ENCODE measurements at regions not wholly inside any gene's neighbourhood (a gene's known extent, or its start where the extent isn't known, plus 50 kb on each side); places are given as distances from the start of the nearest gene placed in this dataset.
A peak's percentile ranks its signal among the peaks of the same experiment; 100 is the strongest.

DNA sequence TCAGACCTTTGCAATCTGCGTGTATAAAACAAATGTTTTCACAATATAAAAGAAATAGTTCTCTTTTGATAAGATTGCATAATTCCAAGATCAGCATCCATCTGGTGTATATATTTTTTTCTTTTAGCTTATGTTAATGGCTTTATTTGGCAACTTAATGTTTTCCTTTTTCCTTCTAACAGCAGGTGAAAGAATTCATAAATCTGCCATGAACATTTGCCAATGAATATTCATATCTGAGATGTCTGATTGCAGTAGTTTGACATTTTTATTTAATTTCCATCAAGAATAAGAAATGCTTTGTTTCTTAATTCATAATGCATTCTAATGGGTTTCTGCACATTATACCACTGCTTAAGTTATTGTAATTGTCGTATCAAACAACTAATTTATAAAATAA is 184.4 kb upstream of the ROBO2 start:
- H3K9me3 ChIP-seq (ENCODE audit: insufficient read depth, low read depth, low read length) = no peaks in the 10 kb centered on the region
- H3K4me2 ChIP-seq (ENCODE audit: low read depth, low read length, poor library complexity, severe bottlenecking) = no peak overlapping the region
- no peaks in the 10 kb centered on the region for H3K79me2 ChIP-seq (ENCODE audit: insufficient read depth, low read length)
- no peaks in the 10 kb centered on the region for H4K20me1 ChIP-seq (ENCODE audit: insufficient read depth, low read length, poor library complexity, severe bottlenecking)
- peaks cover 4% of the 10 kb centered on the region; the same call in 1 of the 2 replicates for H3F3A ChIP-seq (ENCODE audit: low read depth)
- H3K27me3 ChIP-seq (ENCODE audit: insufficient read depth, low read length, poor library complexity, severe bottlenecking) = no peaks in the 10 kb centered on the region
- TF ChIP-seq, protein P1, sequence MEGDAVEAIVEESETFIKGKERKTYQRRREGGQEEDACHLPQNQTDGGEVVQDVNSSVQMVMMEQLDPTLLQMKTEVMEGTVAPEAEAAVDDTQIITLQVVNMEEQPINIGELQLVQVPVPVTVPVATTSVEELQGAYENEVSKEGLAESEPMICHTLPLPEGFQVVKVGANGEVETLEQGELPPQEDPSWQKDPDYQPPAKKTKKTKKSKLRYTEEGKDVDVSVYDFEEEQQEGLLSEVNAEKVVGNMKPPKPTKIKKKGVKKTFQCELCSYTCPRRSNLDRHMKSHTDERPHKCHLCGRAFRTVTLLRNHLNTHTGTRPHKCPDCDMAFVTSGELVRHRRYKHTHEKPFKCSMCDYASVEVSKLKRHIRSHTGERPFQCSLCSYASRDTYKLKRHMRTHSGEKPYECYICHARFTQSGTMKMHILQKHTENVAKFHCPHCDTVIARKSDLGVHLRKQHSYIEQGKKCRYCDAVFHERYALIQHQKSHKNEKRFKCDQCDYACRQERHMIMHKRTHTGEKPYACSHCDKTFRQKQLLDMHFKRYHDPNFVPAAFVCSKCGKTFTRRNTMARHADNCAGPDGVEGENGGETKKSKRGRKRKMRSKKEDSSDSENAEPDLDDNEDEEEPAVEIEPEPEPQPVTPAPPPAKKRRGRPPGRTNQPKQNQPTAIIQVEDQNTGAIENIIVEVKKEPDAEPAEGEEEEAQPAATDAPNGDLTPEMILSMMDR (conservative IDR thresholded peaks at IDR 0.05; ENCODE audit: low read length) = no peak
- TF ChIP-seq EZH2phosphoT487 (IDR thresholded peaks at IDR 0.05; ENCODE audit: borderline replicate concordance) = no peak
- H2AFZ ChIP-seq (ENCODE audit: low read length) = no peak overlapping the region
- H3K36me3 ChIP-seq (ENCODE audit: insufficient read depth, low read length) = no peaks in the 10 kb centered on the region
- H3K4me1 ChIP-seq (ENCODE audit: insufficient read depth, low read length, poor library complexity, severe bottlenecking) = peaks cover 19% of the 10 kb centered on the region
- H3K9me2 ChIP-seq (replicated peaks; ENCODE audit: low read depth, low read length) = no peaks in the 10 kb centered on the region
- H3K9ac ChIP-seq (ENCODE audit: low read depth, low read length, poor library complexity, severe bottlenecking) = no peak overlapping the region
- H3K4me3 ChIP-seq (ENCODE audit: low read length, poor library complexity, severe bottlenecking) = no peak overlapping the region

DNA sequence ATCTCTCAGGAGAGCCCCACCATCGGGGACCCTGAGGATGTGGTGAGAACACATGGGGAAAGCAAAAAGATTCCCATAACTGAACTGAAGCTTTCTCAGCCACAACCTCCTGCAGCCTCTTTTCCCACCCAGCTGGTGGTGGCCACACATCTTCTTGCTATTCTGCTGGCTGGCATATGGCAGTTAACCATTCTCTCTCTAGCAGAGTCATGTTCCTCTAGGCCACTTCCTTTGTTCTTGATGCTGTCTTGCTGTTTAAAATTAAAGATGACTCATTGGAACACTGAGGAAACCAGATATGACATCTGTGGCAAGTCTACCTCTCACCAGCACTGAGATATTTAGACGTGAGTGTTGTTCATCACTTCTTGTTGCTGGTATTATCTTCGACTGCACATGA is 180.3 kb upstream of the ROBO2 start:
- no peaks in the 10 kb centered on the region for H3K27me3 ChIP-seq (ENCODE audit: insufficient read depth, low read length, poor library complexity, severe bottlenecking)
- H3K9ac ChIP-seq (ENCODE audit: low read depth, low read length, poor library complexity, severe bottlenecking) = peak overlapping the region; percentile 58
- peak overlapping the region; percentile 33 for H3K4me3 ChIP-seq (ENCODE audit: low read length, poor library complexity, severe bottlenecking)
- H2AFZ ChIP-seq (ENCODE audit: low read length) = 0 out of 2 replicates have a peak overlapping the region, but pooled peaks have one; percentile 21
- peak overlapping the region; percentile 54 for H3K4me2 ChIP-seq (ENCODE audit: low read depth, low read length, poor library complexity, severe bottlenecking)
- H3K79me2 ChIP-seq (ENCODE audit: insufficient read depth, low read length) = no peaks in the 10 kb centered on the region
- H3K4me1 ChIP-seq (ENCODE audit: insufficient read depth, low read length, poor library complexity, severe bottlenecking) = peaks cover 36% of the 10 kb centered on the region
- H3K9me3 ChIP-seq (ENCODE audit: insufficient read depth, low read depth, low read length) = no peaks in the 10 kb centered on the region
- H4K20me1 ChIP-seq (ENCODE audit: insufficient read depth, low read length, poor library complexity, severe bottlenecking) = no peaks in the 10 kb centered on the region
- peaks cover 4% of the 10 kb centered on the region; the same call in 1 of the 2 replicates for H3F3A ChIP-seq (ENCODE audit: low read depth)
- no peak for TF ChIP-seq EZH2phosphoT487 (IDR thresholded peaks at IDR 0.05; ENCODE audit: borderline replicate concordance)
- TF ChIP-seq, protein P1 (conservative IDR thresholded peaks at IDR 0.05; ENCODE audit: low read length) = no peak
- H3K36me3 ChIP-seq (ENCODE audit: insufficient read depth, low read length) = no peaks in the 10 kb centered on the region
- H3K9me2 ChIP-seq (replicated peaks; ENCODE audit: low read depth, low read length) = no peaks in the 10 kb centered on the region

GRCh38 chr3:76864355-76864754 is 175.5 kb upstream of the ROBO2 start:
- no peak overlapping the region for H3K9ac ChIP-seq (ENCODE audit: low read depth, low read length, poor library complexity, severe bottlenecking)
- H4K20me1 ChIP-seq (ENCODE audit: insufficient read depth, low read length, poor library complexity, severe bottlenecking) = no peaks in the 10 kb centered on the region
- H3K9me2 ChIP-seq (replicated peaks; ENCODE audit: low read depth, low read length) = no peaks in the 10 kb centered on the region
- no peaks in the 10 kb centered on the region for H3K9me3 ChIP-seq (ENCODE audit: insufficient read depth, low read depth, low read length)
- H3K27me3 ChIP-seq (ENCODE audit: insufficient read depth, low read length, poor library complexity, severe bottlenecking) = no peaks in the 10 kb centered on the region
- H3K4me2 ChIP-seq (ENCODE audit: low read depth, low read length, poor library complexity, severe bottlenecking) = no peak overlapping the region
- peaks cover 25% of the 10 kb centered on the region for H3K4me1 ChIP-seq (ENCODE audit: insufficient read depth, low read length, poor library complexity, severe bottlenecking)
- no peak overlapping the region for H2AFZ ChIP-seq (ENCODE audit: low read length)
- H3F3A ChIP-seq (ENCODE audit: low read depth) = peaks cover 4% of the 10 kb centered on the region; the same call in 1 of the 2 replicates
- TF ChIP-seq, protein P1 (conservative IDR thresholded peaks at IDR 0.05; ENCODE audit: low read length) = no peak
- no peak for TF ChIP-seq EZH2phosphoT487 (IDR thresholded peaks at IDR 0.05; ENCODE audit: borderline replicate concordance)
- H3K4me3 ChIP-seq (ENCODE audit: low read length, poor library complexity, severe bottlenecking) = no peak overlapping the region
- no peaks in the 10 kb centered on the region for H3K36me3 ChIP-seq (ENCODE audit: insufficient read depth, low read length)
- H3K79me2 ChIP-seq (ENCODE audit: insufficient read depth, low read length) = no peaks in the 10 kb centered on the region

Data from Loucy (cell line).